ENCODE measurements at regions not wholly inside any gene's neighbourhood (a gene's known extent, or its start where the extent isn't known, plus 50 kb on each side); places are given as distances from the start of the nearest gene placed in this dataset.
A peak's percentile ranks its signal among the peaks of the same experiment; 100 is the strongest.

GRCh38 chr4:130632731-130633604 is 1537.0 kb downstream of the C4orf33 start:
- DNase-seq (ENCODE audit: low spot score): peak; percentile 64

- no peak for DNase-seq (ENCODE audit: low spot score)
These were observed 1540.5 kb downstream of the C4orf33 start for GRCh38 chr4:130636486-130636885.

GRCh38 chr4:130640592-130640991 is 1544.6 kb downstream of the C4orf33 start:
- no peak for DNase-seq (ENCODE audit: low spot score)

GRCh38 chr4:130646886-130647285 is 1550.9 kb downstream of the C4orf33 start:
- DNase-seq (ENCODE audit: low spot score): no peak

GRCh38 chr4:130648570-130648969 is 1552.6 kb downstream of the C4orf33 start:
- DNase-seq (ENCODE audit: low spot score): no peak

GRCh38 chr4:130653842-130654241 is 1557.9 kb downstream of the C4orf33 start:
- DNase-seq (ENCODE audit: low spot score): no peak

GRCh38 chr4:130659320-130659719 is 1563.4 kb downstream of the C4orf33 start:
- DNase-seq (ENCODE audit: low spot score): no peak

GRCh38 chr4:130668859-130669258 is 1572.9 kb downstream of the C4orf33 start:
- no peak for DNase-seq (ENCODE audit: low spot score)

- DNase-seq (ENCODE audit: low spot score): no peak
These were observed 1579.3 kb downstream of the C4orf33 start for GRCh38 chr4:130675266-130675665.

- DNase-seq (ENCODE audit: low spot score): no peak
These were observed 1593.2 kb downstream of the C4orf33 start for GRCh38 chr4:130689181-130689580.

GRCh38 chr4:130698251-130698650 is 1602.3 kb downstream of the C4orf33 start:
- DNase-seq (ENCODE audit: low spot score): no peak

GRCh38 chr4:130699004-130699403 is 1603.1 kb downstream of the C4orf33 start:
- no peak for DNase-seq (ENCODE audit: low spot score)

GRCh38 chr4:130703211-130703935 is 1607.4 kb downstream of the C4orf33 start:
- DNase-seq (ENCODE audit: low spot score): no peak

GRCh38 chr4:130705023-130705422 is 1609.1 kb downstream of the C4orf33 start:
- no peak for DNase-seq (ENCODE audit: low spot score)

- DNase-seq (ENCODE audit: low spot score): no peak
These were observed 1616.1 kb downstream of the C4orf33 start for GRCh38 chr4:130712038-130712437.

- DNase-seq (ENCODE audit: low spot score): no peak
These were observed 1618.1 kb downstream of the C4orf33 start for GRCh38 chr4:130714006-130714405.

GRCh38 chr4:130722361-130722760 is 1626.4 kb downstream of the C4orf33 start:
- no peak for DNase-seq (ENCODE audit: low spot score)

GRCh38 chr4:130736436-130737185 is 1640.7 kb downstream of the C4orf33 start:
- no peak for DNase-seq (ENCODE audit: low spot score)

GRCh38 chr4:130738233-130738632 is 1642.3 kb downstream of the C4orf33 start:
- no peak for DNase-seq (ENCODE audit: low spot score)

- DNase-seq (ENCODE audit: low spot score): peak; percentile 34
These were observed 1651.9 kb downstream of the C4orf33 start for GRCh38 chr4:130747842-130748241.

GRCh38 chr4:130753926-130754325 is 1658.0 kb downstream of the C4orf33 start:
- DNase-seq (ENCODE audit: low spot score): no peak

- DNase-seq (ENCODE audit: low spot score): no peak
These were observed 1664.3 kb downstream of the C4orf33 start for GRCh38 chr4:130760246-130760645.
